MG63 (cell line): ENCODE measurements at regions not wholly inside any gene's neighbourhood (a gene's known extent, or its start where the extent isn't known, plus 50 kb on each side); places are given as distances from the start of the nearest gene placed in this dataset.
A peak's percentile ranks its signal among the peaks of the same experiment; 100 is the strongest.
"Not testable (repeated sequence)": the region's sequence is repeated elsewhere in the genome, so short reads cannot be mapped to it uniquely, and the experiment has no call there.

Source experiments
- DNase-seq: peaks from one replicate; pipeline ENCODE4 v3.0.0-alpha.2; 2020
- H3K27me3 ChIP-seq: fragments of 250-450 bp; sonication (Bioruptor Pico); 2 replicates; pipeline ENCODE4 v1.5.1; 2020; ENCODE audit warnings: mild to moderate bottlenecking, moderate library complexity
- H3K36me3 ChIP-seq: fragments of 250-450 bp; sonication (Bioruptor Pico); 2 replicates; pipeline ENCODE4 v1.5.1; 2020; ENCODE audit warnings: mild to moderate bottlenecking, moderate library complexity
- H3K4me3 ChIP-seq: fragments of 250-450 bp; sonication (Bioruptor Pico); 2 replicates; pipeline ENCODE4 v1.5.1; 2020; ENCODE audit warnings: mild to moderate bottlenecking, moderate library complexity
- H3K9me3 ChIP-seq: fragments of 250-450 bp; sonication (Bioruptor Pico); 2 replicates; pipeline ENCODE4 v1.5.1; 2020; ENCODE audit warnings: mild to moderate bottlenecking, moderate library complexity

DNA sequence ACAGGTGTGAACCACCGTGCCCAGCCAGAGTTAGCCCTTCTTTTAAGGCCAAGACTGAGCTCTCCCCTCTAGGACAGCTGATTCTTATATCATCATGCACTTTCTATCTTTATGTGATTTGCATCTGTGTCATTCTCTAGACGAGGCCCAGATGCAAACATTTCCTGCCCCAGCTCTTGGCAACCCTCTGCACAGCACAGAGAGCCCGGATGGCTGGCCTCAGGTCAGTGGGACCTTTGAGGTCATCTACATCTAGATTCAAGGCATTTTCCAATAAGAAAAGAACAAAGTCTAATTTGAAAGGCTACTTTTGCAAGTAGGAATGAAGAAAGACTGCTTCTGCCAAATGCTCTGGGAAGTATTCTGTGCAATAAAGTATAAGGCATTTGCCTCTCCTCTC is 109.0 kb upstream of the DAB2 start:
- Histone ChIP-seq H3K9me3 (no peaks in the 10 kb centered on the region), H3K4me3 (no peak overlapping the region), H3K36me3 (no peaks in the 10 kb centered on the region), H3K27me3 (no peaks in the 10 kb centered on the region)
- DNase-seq: no peak

DNA sequence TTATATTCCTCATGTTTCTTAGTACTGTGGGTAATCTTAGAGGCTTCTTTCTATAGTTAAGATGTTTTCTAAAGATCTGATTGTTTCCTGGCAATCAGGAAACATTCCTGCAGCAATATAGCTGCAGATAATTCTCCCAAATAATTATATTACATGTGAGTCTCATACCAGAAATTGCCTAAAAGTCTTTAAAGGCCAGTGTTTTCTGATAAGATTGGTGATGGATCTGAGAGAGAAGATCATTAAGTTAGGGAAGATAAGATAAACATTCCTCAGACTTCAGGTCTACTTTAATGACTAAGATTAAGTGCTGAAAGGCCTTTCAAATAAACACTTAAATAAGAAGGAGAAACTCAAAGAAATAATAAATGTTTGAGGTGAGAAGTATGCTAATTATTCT is 107.7 kb upstream of the DAB2 start:
- Histone ChIP-seq H3K4me3 (no peak overlapping the region), H3K9me3 (no peaks in the 10 kb centered on the region), H3K36me3 (no peaks in the 10 kb centered on the region), H3K27me3 (no peaks in the 10 kb centered on the region)
- no peak for DNase-seq

DNA sequence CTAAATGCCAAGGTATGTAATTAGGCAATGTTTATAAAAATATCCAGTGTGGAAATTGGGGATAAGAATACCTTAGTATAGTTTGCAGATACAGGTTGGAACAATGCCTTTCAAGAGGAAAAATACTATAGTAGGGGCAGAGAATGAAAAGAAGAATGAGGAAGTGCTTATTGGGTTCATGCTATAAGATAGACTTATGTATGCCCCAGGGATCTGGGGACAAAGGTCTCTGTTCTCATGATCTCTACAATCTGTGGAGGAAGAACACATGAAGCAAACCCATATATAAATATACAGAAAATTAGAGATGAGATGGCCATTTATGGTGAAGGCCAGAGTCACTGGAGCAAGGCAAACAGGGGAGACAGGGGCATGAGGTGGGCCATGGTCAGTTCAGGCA is 106.5 kb upstream of the DAB2 start:
- H3K27me3 ChIP-seq: no peaks in the 10 kb centered on the region
- no peaks in the 10 kb centered on the region for H3K9me3 ChIP-seq
- H3K36me3 ChIP-seq: no peaks in the 10 kb centered on the region
- DNase-seq: no peak
- no peak overlapping the region for H3K4me3 ChIP-seq

DNA sequence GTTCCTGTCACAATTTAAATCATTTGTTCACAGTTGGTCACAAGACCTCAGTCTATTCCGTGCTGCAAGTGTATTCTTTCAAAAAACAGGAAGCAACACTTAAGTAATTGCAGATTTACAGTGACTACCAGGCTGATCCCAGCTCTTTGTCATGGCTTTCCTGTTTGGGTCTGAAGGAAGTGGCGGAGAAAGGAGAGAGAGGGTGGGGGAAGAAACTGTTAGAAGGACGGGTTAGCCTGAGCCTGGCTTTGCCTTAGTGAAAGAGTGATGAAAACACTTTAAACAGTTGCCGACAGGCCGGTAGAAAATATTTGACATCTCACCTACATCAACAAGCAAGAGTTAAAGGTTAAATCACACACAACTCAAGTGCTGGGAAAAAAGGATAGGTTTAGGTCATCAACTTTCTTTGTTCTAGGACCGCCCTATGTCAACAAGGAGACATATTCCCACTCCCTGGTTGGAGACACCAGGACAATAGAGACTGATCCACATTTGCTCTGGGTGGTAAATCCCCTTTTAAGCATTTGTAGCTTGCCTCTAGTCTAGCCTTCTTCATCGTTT is 102.2 kb upstream of the DAB2 start:
- Histone ChIP-seq H3K27me3 (no peaks in the 10 kb centered on the region), H3K4me3 (no peak overlapping the region), H3K36me3 (no peaks in the 10 kb centered on the region), H3K9me3 (no peaks in the 10 kb centered on the region)
- no peak for DNase-seq

DNA sequence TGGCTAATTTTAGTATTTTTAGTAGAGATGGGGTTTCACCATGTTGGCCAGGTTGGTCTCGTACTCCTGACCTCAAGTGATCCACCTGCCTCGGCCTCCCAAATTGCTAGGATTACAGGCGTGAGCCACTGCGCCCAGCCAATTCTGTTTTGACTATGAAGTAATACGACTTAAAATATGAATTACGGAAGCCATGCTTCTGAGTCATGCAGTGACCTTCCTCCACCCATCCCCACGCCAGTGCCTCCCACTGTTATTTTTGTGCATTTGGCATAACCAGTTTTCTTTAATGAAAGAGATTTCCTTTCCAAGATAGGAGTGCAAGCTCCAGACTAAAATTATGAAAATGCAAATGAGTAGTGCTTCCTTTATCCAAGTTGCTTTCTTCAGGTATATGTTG is 101.0 kb upstream of the DAB2 start:
- H3K4me3 ChIP-seq, H3K9me3 ChIP-seq, H3K27me3 ChIP-seq, DNase-seq, H3K36me3 ChIP-seq: not testable (repeated sequence)

DNA sequence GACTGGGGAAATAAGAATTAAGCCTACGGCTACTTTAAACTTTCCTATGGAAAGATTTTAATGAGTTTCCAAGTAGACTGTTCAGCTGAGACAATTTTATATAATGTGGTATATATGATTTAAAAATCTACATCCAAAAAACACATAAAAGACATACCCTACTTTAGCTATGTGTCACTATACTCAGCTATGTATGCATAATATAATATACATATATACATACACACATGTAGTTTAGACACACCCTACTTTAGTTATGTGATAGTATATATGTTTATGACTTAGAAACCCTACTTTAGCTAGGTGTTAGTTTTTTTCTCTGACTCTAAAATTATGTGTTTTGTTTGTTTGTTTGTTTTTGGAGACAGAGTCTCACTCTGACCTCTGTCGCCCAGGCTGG is 100.5 kb upstream of the DAB2 start:
- Histone ChIP-seq H3K9me3 (no peaks in the 10 kb centered on the region), H3K27me3 (no peaks in the 10 kb centered on the region), H3K36me3 (peaks cover 3% of the 10 kb centered on the region; the same call in 1 of the 2 replicates), H3K4me3 (no peak overlapping the region)
- DNase-seq: no peak

DNA sequence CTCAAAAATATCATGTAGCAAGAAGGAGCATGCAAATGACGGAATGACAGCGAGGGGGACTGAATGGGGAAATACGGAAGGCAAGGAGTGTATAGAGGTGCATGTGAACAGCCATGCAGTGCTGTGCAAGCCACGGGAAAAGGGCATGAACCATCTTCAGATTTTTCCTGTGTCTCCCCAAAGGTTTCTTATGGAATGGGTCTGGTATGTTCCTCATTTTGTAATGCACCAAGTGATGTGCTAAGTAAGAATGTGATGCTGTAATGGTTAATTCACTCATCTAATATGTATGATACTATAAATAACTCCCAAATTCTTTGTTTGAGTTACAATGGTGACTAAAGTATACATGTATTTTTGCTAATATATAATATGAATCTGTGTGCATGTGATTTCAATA is 99.0 kb upstream of the DAB2 start:
- Histone ChIP-seq H3K9me3 (no peaks in the 10 kb centered on the region), H3K36me3 (peaks cover 3% of the 10 kb centered on the region; the same call in 1 of the 2 replicates), H3K4me3 (no peak overlapping the region), H3K27me3 (no peaks in the 10 kb centered on the region)
- peak; percentile 42 for DNase-seq

DNA sequence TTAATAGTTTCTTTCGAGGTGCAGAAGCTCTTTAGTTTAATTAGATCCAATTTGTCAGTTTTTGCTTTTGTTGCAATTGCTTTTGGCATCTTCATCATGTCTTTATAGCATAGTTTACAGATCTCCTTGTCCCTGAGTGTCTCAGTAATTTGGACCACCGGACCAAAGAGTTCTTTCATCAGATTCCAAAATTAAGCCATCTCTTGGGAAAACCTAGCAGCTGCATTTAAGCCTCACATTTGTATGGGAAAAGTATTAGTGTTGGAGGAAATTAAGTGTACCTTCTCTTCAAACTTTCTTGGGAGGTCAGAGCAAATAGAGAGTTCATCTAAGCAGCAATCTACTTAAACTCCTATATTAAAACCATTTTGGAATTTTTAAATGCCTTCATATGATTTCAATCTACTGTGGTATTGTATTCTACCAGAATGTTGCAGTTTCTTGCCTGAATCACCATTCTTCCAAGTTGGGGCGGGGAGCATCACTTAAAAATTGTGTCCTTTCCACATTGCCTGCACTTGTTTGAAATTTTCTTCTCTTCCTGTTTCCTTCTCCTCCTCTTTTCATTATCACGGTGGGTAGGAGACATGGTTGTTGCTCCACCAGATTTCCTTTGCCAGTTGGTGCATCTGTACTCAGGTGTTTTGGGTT is 97.3 kb upstream of the DAB2 start:
- Histone ChIP-seq H3K4me3 (no peak overlapping the region), H3K9me3 (no peaks in the 10 kb centered on the region), H3K36me3 (peaks cover 3% of the 10 kb centered on the region; the same call in 1 of the 2 replicates), H3K27me3 (no peaks in the 10 kb centered on the region)
- no peak for DNase-seq

DNA sequence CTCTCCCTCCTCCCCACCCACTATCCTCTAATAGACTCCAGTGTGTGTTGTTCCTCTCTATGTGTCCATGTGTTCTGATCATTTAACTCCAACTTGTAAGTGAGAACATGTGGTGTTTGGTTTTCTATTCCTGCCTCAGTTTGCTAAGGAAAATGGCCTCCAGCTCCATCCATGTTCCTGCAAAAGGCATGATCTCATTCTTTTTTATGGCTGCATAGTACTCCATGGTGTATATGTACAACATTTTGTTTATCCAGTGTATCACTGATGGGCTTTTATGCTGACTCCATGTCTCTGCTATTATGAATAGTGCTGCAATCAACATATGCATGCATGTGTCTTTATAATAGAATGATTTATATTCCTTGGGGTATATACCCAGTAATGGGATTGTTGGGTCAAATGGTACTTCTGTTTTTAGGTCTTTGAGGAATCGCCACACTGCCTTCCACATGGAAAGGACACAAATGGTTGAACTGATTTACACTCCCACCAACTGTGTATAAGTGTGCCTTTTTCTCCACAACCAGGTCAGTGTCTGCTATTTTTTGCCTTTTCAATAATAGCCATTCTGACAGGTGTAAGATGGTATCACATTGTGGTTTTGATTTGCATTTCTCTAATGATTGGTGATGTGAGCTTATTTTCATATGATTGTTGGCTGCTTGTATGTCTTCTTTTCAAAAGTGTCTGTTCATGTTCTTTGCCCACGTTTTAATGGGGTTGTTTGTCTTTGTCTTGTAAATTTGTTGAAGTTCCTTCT is 96.5 kb upstream of the DAB2 start:
- no peaks in the 10 kb centered on the region for H3K27me3 ChIP-seq
- no peak overlapping the region for H3K4me3 ChIP-seq
- H3K36me3 ChIP-seq: peaks cover 3% of the 10 kb centered on the region; the same call in 1 of the 2 replicates
- DNase-seq: no peak
- H3K9me3 ChIP-seq: no peaks in the 10 kb centered on the region

DNA sequence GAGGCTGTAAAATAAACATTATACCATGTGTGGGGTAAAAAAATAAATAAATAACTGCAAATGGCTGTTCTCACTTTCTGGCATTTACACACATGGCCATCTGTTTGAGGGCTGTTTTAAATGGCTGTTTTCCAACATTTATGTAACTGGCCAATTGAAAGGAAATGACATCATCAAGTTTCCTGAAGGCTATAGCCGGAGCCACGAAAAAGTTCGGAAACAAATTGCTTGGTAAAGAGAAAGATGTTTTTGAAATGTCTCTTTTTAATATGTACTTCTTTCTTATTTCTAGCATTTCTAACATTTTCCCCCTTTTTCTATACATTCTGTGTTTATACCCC is 95.4 kb upstream of the DAB2 start:
- no peaks in the 10 kb centered on the region for H3K9me3 ChIP-seq
- no peaks in the 10 kb centered on the region for H3K27me3 ChIP-seq
- peak; percentile 18 for DNase-seq
- peaks cover 3% of the 10 kb centered on the region; the same call in 1 of the 2 replicates for H3K36me3 ChIP-seq
- H3K4me3 ChIP-seq: peak overlapping the region; percentile 8; the same call in 1 of the 2 replicates

DNA sequence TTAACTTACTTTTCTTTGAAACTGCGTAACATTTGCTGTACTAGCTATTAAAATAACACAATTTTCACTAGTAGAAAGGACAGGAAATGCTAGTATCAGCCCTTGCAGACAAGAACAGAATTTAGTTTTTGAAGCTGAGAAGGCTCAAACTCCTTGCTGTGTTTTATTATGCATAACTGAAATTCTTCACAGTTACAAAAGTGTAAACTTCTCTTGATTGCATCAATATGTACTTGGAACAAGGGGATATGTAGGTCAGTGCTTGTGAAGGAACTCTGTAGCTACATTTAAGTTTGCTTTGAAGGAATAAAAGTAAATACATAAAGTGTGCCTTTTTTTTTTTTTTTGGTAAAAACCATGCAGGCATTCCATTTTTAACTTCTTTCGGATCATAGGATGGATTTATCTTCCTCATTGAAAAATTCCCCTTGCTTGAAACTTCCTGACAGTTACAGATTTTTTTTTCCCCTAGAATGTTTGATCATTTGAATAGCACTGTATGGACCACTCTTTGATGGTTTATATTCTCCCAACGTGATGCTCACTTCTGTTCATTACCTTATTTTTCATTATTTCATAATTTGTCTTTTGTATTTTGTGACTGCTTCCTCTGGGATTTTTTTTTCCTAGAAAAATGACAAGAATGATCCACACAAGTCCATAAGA is 94.9 kb upstream of the DAB2 start:
- Histone ChIP-seq H3K27me3 (no peaks in the 10 kb centered on the region), H3K9me3 (no peaks in the 10 kb centered on the region), H3K4me3 (no peak overlapping the region), H3K36me3 (peaks cover 3% of the 10 kb centered on the region; the same call in 1 of the 2 replicates)
- no peak for DNase-seq

DNA sequence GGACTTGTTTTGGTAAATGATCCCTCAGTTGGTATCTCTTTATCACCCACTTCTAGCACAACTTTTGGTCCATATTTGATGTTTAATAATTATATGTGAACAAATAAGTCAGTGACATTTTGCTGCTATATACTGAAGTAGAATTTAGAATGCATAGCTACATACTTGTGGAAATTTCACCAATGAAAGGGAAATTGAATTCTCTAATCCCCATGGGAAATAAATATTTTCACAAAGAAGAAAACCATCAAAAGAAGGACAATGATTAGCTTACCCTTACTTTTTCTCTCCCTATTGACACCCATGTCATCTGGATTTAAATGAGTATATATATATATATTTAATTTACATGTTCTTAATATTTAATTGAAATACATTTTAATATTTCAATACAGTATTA is 94.3 kb upstream of the DAB2 start:
- Histone ChIP-seq H3K27me3 (no peaks in the 10 kb centered on the region), H3K4me3 (no peak overlapping the region), H3K9me3 (no peaks in the 10 kb centered on the region), H3K36me3 (peaks cover 3% of the 10 kb centered on the region; the same call in 1 of the 2 replicates)
- no peak for DNase-seq

DNA sequence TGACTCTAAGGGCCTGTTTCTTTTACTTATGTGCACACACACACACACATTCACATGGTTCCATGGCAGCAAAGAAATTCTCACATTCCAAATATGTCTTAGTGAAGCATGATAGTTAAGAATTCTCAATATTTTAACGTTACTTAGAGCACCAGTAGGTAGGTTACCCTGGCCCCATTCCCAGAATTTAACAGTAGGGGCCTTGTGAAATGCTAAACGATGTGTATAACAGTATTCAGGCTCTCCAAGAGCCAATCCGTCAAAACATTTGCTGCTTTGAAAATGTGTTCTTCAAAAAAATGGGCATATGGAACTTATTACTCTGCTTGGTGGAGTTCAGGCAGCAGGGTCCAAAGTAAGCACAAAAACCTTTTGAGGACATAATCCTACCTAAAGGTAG is 93.7 kb upstream of the DAB2 start:
- peaks cover 3% of the 10 kb centered on the region; the same call in 1 of the 2 replicates for H3K36me3 ChIP-seq
- no peak overlapping the region for H3K4me3 ChIP-seq
- peak; percentile 60 for DNase-seq
- H3K9me3 ChIP-seq: no peaks in the 10 kb centered on the region
- H3K27me3 ChIP-seq: no peaks in the 10 kb centered on the region

DNA sequence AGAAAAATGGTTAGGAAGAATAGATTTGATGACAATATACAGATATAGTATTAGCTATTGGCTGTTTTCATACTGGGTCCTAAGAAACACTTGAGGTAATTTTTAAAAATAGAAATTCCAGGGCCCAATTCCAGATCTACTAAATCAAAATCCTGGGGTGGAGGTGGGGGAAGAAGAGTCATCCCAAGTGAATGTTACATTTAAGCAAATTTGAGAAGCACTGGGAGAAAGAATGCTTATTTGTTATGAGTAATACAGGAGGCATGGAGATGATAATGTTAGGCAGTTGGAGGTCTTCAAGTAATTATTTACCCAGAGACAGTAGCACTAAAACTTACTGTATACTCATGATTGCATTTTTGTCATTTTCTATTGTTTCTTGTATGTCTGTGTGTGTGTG is 93.0 kb upstream of the DAB2 start:
- Histone ChIP-seq H3K36me3 (peaks cover 3% of the 10 kb centered on the region; the same call in 1 of the 2 replicates), H3K4me3 (no peak overlapping the region), H3K9me3 (no peaks in the 10 kb centered on the region), H3K27me3 (no peaks in the 10 kb centered on the region)
- DNase-seq: peak; percentile 53

DNA sequence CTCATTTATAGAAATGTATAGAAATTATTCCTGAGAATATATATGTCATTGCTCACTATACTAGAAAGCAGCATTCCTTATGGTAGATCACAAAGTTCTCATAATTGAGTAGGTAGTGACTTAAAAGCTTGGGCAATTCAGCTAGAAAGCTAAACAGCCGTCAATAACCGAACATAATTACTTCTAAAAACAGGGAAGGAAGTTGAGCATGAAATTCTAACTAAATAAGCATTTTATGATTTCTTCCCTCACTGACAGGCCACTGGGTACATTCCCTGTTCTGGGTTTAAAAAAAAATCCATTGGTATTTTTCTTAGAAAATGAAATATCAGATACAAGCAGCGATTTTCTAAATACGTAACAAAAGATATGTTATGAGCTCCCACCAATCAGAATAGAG is 91.1 kb upstream of the DAB2 start:
- peaks cover 3% of the 10 kb centered on the region; the same call in 1 of the 2 replicates for H3K36me3 ChIP-seq
- peaks cover 2% of the 10 kb centered on the region; the same call in 1 of the 2 replicates for H3K9me3 ChIP-seq
- H3K27me3 ChIP-seq: no peaks in the 10 kb centered on the region
- no peak for DNase-seq
- H3K4me3 ChIP-seq: no peak overlapping the region

DNA sequence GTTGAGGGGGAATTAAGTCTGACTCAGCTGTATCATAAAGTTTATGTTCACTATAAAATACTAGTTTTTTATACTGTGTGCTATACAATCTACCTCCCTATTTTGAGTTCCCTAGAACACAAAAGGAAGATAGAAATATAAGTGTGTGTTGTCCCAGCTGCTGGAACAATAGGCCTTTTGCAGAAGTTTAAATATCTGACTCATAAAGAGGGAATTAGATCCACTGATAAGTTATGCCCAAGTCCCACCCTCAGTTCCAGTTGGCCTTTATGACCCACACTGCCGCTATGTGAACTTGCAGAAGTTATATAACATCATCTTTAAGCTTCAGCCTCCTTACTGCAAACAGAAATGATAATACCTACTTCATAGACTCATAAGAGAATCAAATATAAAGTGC is 88.5 kb upstream of the DAB2 start:
- H3K4me3 ChIP-seq: no peak overlapping the region
- no peaks in the 10 kb centered on the region for H3K36me3 ChIP-seq
- peaks cover 2% of the 10 kb centered on the region; the same call in 1 of the 2 replicates for H3K9me3 ChIP-seq
- no peaks in the 10 kb centered on the region for H3K27me3 ChIP-seq
- peak; percentile 45 for DNase-seq

DNA sequence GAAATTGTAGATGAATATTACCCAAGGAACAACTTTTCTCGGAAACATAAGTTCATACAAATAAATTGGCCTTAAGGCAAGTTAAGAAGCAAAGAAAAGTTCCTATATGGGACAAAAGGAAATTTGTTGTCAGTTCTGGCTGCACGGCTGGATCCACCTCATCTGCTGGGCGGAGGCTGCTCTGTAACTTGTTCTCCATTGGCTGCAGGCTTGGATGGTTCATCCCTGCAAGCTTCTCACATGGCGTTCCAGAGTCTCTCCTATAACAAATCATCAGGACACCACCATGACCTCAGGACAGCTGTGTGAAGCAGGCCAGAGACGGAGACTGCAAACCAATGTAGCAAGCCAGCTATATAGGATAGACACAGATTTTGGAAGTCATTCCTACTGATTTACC is 81.4 kb upstream of the DAB2 start:
- no peaks in the 10 kb centered on the region for H3K36me3 ChIP-seq
- H3K9me3 ChIP-seq: no peaks in the 10 kb centered on the region
- H3K4me3 ChIP-seq: no peak overlapping the region
- DNase-seq: no peak
- no peaks in the 10 kb centered on the region for H3K27me3 ChIP-seq
